ENCODE measurements at regions not wholly inside any gene's neighbourhood (a gene's known extent, or its start where the extent isn't known, plus 50 kb on each side); places are given as distances from the start of the nearest gene placed in this dataset.

GRCh38 chr4:23477905-23478304 is 411.9 kb downstream of the PPARGC1A start:
- H3K4me3 ChIP-seq: no peak overlapping the region
- H3K27me3 ChIP-seq: no peaks in the 10 kb centered on the region
- ATAC-seq (ENCODE audit: low FRiP score in 2 of 2) (no peak), DNase-seq (no peak)
- no peaks in the 10 kb centered on the region for H3K4me1 ChIP-seq
- H3K36me3 ChIP-seq: no peaks in the 10 kb centered on the region
- TF ChIP-seq POLR2A (IDR thresholded peaks at IDR 0.05) (no peak), POLR2AphosphoS5 (IDR thresholded peaks at IDR 0.05) (no peak), EP300 (IDR thresholded peaks at IDR 0.05) (no peak)
- TF ChIP-seq, protein P1, sequence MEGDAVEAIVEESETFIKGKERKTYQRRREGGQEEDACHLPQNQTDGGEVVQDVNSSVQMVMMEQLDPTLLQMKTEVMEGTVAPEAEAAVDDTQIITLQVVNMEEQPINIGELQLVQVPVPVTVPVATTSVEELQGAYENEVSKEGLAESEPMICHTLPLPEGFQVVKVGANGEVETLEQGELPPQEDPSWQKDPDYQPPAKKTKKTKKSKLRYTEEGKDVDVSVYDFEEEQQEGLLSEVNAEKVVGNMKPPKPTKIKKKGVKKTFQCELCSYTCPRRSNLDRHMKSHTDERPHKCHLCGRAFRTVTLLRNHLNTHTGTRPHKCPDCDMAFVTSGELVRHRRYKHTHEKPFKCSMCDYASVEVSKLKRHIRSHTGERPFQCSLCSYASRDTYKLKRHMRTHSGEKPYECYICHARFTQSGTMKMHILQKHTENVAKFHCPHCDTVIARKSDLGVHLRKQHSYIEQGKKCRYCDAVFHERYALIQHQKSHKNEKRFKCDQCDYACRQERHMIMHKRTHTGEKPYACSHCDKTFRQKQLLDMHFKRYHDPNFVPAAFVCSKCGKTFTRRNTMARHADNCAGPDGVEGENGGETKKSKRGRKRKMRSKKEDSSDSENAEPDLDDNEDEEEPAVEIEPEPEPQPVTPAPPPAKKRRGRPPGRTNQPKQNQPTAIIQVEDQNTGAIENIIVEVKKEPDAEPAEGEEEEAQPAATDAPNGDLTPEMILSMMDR (IDR thresholded peaks at IDR 0.05): no peak
- peaks cover 0 to 4% (median 0%) of the 10 kb centered on the region in 4 donors for H3K9me3 ChIP-seq
- H3K27ac ChIP-seq: no peak overlapping the region

GRCh38 chr4:23476515-23477090 is 413.2 kb downstream of the PPARGC1A start:
- Histone ChIP-seq H3K36me3 (no peaks in the 10 kb centered on the region), H3K4me3 (no peak overlapping the region), H3K27ac (no peak overlapping the region), H3K4me1 (no peaks in the 10 kb centered on the region), H3K27me3 (no peaks in the 10 kb centered on the region), H3K9me3 (peaks cover 0 to 4% (median 0%) of the 10 kb centered on the region in 4 donors)
- DNase-seq (no peak), ATAC-seq (ENCODE audit: low FRiP score in 2 of 2) (no peak)
- TF ChIP-seq EP300 (IDR thresholded peaks at IDR 0.05) (no peak), POLR2AphosphoS5 (IDR thresholded peaks at IDR 0.05) (no peak), POLR2A (IDR thresholded peaks at IDR 0.05) (no peak)
- TF ChIP-seq, protein P1 (IDR thresholded peaks at IDR 0.05): no peak
- 69 to 75% methylated on average over 1 of the region's 1 CpG for WGBS, 2 donors

DNA sequence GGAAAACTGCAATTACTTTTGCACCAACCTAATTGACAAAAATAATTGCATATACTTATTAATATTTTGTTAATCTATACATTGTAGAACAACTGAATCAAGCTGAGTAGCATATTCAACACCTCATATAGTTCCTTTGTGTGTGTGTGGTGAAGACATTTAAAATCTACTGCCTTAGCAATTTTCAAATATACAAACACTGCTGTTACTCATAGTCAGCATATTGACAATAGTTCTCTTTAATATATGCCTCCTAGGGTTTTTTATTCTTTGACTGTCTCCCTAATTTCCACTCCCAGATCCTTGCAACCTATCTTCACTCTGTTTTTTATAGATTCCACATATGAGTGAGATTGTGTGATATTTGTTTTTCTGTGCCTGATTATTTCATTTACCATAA is 426.8 kb downstream of the PPARGC1A start:
- TF ChIP-seq, protein P1 (IDR thresholded peaks at IDR 0.05): no peak
- TF ChIP-seq POLR2AphosphoS5 (IDR thresholded peaks at IDR 0.05): no peak
- no peak for TF ChIP-seq EP300 (IDR thresholded peaks at IDR 0.05)
- TF ChIP-seq POLR2A (IDR thresholded peaks at IDR 0.05): no peak
- no peak overlapping the region for H3K4me3 ChIP-seq
- H3K36me3 ChIP-seq: no peaks in the 10 kb centered on the region
- H3K9me3 ChIP-seq: peaks cover 0 to 15% (median 2%) of the 10 kb centered on the region in 4 donors
- DNase-seq: no peak
- ATAC-seq (ENCODE audit: low FRiP score in 2 of 2): no peak
- no peaks in the 10 kb centered on the region for H3K27me3 ChIP-seq
- no peak overlapping the region for H3K27ac ChIP-seq
- H3K4me1 ChIP-seq: no peaks in the 10 kb centered on the region

GRCh38 chr4:23458054-23458453 is 431.8 kb downstream of the PPARGC1A start:
- WGBS, 2 donors: 67 to 77% methylated on average over 1 of the region's 1 CpG
- no peaks in the 10 kb centered on the region for H3K27me3 ChIP-seq
- no peaks in the 10 kb centered on the region for H3K4me1 ChIP-seq
- H3K4me3 ChIP-seq: no peak overlapping the region
- DNase-seq (no peak), ATAC-seq (ENCODE audit: low FRiP score in 2 of 2) (no peak)
- no peak for TF ChIP-seq POLR2AphosphoS5 (IDR thresholded peaks at IDR 0.05)
- TF ChIP-seq, protein P1 (IDR thresholded peaks at IDR 0.05): no peak
- TF ChIP-seq EP300 (IDR thresholded peaks at IDR 0.05): no peak
- TF ChIP-seq POLR2A (IDR thresholded peaks at IDR 0.05): no peak
- H3K27ac ChIP-seq: no peak overlapping the region
- H3K36me3 ChIP-seq: no peaks in the 10 kb centered on the region
- H3K9me3 ChIP-seq: no peaks in the 10 kb centered on the region

DNA sequence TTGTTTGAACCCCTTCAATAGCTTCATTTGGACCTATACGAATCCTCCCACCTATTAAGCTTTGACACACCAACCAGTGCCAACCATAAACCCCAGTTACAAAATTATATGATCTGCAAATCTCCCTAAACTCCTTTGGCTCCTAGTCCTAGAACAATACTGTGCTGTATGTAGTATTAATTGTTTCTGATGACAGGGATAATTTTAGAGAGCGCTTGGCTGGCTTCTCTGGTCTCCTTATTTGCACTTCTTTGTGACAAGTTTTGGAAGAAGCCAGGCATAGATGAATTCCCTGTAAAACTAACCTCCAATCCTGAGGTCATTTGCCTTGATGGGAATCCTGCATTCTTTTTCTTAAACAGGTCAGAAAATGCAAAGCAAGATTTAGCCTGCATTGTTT is 433.0 kb downstream of the PPARGC1A start:
- H3K4me1 ChIP-seq: no peaks in the 10 kb centered on the region
- no peaks in the 10 kb centered on the region for H3K27me3 ChIP-seq
- no peak overlapping the region for H3K27ac ChIP-seq
- no peak overlapping the region for H3K4me3 ChIP-seq
- no peak for ATAC-seq (ENCODE audit: low FRiP score in 2 of 2)
- no peak for DNase-seq
- TF ChIP-seq, protein P1 (IDR thresholded peaks at IDR 0.05): no peak
- no peak for TF ChIP-seq POLR2AphosphoS5 (IDR thresholded peaks at IDR 0.05)
- no peak for TF ChIP-seq EP300 (IDR thresholded peaks at IDR 0.05)
- TF ChIP-seq POLR2A (IDR thresholded peaks at IDR 0.05): no peak
- WGBS, 2 donors: 76 to 77% methylated on average over 2 of the region's 2 CpGs
- no peaks in the 10 kb centered on the region for H3K9me3 ChIP-seq
- H3K36me3 ChIP-seq: no peaks in the 10 kb centered on the region
